ENCODE measurements at regions not wholly inside any gene's neighbourhood (a gene's known extent, or its start where the extent isn't known, plus 50 kb on each side); places are given as distances from the start of the nearest gene placed in this dataset.

- Histone ChIP-seq H3K4me1 (replicated peaks in 1 of 2) (peaks cover 27 to 44% of the 10 kb centered on the region in 2 donors), H3K27me3 (no peaks in the 10 kb centered on the region), H3K36me3 (replicated peaks in 1 of 2) (no peaks in the 10 kb centered on the region), H3K4me3 (no peak overlapping the region), H3K9me3 (replicated peaks in 1 of 3) (no peaks in the 10 kb centered on the region), H3K27ac (peak overlapping the region in 4 of 5 donors; percentile 49 to 80 (median 66))
- intact Hi-C loops (cut with DNase I): loop anchor here in 1 of 2 donors (5.0 kb wide), 1 partner anchor 309 kb away; no protein-coding TSS in a partner anchor
- no peak for TF ChIP-seq POLR2A (IDR thresholded peaks at IDR 0.05)
- TF ChIP-seq, protein P1, sequence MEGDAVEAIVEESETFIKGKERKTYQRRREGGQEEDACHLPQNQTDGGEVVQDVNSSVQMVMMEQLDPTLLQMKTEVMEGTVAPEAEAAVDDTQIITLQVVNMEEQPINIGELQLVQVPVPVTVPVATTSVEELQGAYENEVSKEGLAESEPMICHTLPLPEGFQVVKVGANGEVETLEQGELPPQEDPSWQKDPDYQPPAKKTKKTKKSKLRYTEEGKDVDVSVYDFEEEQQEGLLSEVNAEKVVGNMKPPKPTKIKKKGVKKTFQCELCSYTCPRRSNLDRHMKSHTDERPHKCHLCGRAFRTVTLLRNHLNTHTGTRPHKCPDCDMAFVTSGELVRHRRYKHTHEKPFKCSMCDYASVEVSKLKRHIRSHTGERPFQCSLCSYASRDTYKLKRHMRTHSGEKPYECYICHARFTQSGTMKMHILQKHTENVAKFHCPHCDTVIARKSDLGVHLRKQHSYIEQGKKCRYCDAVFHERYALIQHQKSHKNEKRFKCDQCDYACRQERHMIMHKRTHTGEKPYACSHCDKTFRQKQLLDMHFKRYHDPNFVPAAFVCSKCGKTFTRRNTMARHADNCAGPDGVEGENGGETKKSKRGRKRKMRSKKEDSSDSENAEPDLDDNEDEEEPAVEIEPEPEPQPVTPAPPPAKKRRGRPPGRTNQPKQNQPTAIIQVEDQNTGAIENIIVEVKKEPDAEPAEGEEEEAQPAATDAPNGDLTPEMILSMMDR (IDR thresholded peaks at IDR 0.05): no peak
- peak; percentile 80 to 95 (median 92) for DNase-seq
- 54 to 79% (median 61%) methylated on average over 9 to 13 of the region's 13 CpGs for WGBS, 4 donors
Observed at GRCh38 chr6:157763129-157763903, 59.7 kb upstream of the SNX9 start.

- H3K9me3 ChIP-seq (replicated peaks in 1 of 3): no peaks in the 10 kb centered on the region
- H3K27me3 ChIP-seq: no peaks in the 10 kb centered on the region
- H3K4me1 ChIP-seq (replicated peaks in 1 of 2): peaks cover 27 to 44% of the 10 kb centered on the region in 2 donors
- no peak for DNase-seq
- H3K36me3 ChIP-seq (replicated peaks in 1 of 2): no peaks in the 10 kb centered on the region
- WGBS, 4 donors: 52 to 69% (median 61%) methylated on average over 3 of the region's 3 CpGs
- TF ChIP-seq POLR2A (IDR thresholded peaks at IDR 0.05): no peak
- TF ChIP-seq, protein P1 (IDR thresholded peaks at IDR 0.05): no peak
- no peak overlapping the region for H3K4me3 ChIP-seq
- intact Hi-C loops (cut with DNase I): loop anchor here in 1 of 2 donors (5.0 kb wide), 1 partner anchor 308 kb away; no protein-coding TSS in a partner anchor
- H3K27ac ChIP-seq: peak overlapping the region; percentile 1 to 80 (median 51)
Observed at GRCh38 chr6:157763904-157764177, 59.2 kb upstream of the SNX9 start.

DNA sequence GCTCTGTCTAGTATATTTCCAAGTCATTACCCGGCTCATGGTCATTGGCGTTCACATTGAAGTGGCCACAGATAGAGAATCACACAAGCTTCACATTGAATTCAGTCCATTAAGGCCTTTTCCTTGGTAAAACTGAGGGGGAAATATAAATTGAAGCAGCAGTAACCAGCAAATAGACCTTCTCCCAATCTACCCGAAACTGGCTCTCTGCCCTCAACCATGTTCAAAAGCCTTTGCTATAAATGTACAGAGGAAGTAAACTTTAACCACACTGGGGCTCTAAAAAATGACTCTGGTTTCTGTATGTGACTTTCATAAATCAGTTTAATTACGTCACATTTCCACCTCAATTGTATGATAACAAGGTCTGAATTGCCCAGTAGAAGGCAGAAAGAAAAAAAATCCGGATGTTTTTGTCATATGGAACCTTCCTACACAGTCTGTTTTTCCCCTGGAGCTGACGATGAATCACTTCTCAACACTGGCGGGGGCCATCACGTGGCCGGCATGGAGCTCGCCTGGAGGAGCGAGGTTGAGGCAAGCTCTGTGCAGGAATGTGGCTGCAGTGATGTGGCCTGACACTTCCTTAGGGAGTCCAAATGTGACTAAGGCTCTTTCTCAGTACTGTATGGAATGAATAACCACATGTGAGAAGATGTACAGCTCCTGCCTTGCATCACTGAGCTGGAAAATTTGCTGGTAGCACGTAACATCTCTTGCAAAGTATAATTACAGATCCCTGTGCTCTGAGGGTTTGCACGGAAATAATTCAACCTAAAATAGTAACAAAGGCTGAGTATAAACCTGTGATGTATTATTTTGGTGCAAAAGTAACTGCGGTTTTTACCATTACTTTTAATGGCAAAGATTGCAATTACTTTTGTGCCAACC lies 58.6 kb upstream of the SNX9 start:
- no peak overlapping the region for H3K4me3 ChIP-seq
- H3K27ac ChIP-seq: peak overlapping the region; percentile 1 to 80 (median 51)
- no peak for TF ChIP-seq POLR2A (IDR thresholded peaks at IDR 0.05)
- TF ChIP-seq, protein P1 (IDR thresholded peaks at IDR 0.05): no peak
- intact Hi-C loops (cut with DNase I): loop anchor here in 1 of 2 donors (5.0 kb wide), 1 partner anchor 308 kb away; no protein-coding TSS in a partner anchor
- no peaks in the 10 kb centered on the region for H3K9me3 ChIP-seq (replicated peaks in 1 of 3)
- H3K4me1 ChIP-seq (replicated peaks in 1 of 2): peaks cover 27 to 49% of the 10 kb centered on the region in 2 donors
- WGBS, 4 donors: 23 to 28% (median 27%) methylated on average over 10 to 14 of the region's 14 CpGs
- H3K27me3 ChIP-seq: no peaks in the 10 kb centered on the region
- no peaks in the 10 kb centered on the region for H3K36me3 ChIP-seq (replicated peaks in 1 of 2)
- peak; percentile 75 to 92 (median 89) for DNase-seq
